ENCODE measurements at regions not wholly inside any gene's neighbourhood (a gene's known extent, or its start where the extent isn't known, plus 50 kb on each side); places are given as distances from the start of the nearest gene placed in this dataset.

DNA sequence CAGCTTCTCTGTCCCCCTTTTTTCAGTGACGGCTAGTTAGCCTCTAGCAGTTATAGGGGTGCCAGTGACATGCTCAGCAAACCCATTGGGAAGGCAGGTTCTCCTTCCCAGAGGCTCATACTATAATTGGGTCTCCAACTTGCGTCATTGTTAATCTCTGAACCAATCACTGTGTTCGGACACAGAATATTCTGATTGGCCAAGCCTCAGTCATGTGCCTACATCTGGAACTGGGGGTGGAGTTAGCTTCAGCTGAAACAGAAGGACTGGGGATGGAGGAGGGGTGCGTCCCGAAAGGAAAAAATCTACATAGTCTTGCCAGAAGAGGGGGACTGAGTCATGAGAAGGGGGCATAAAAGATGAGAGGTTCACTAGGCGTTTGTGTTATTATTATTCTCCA is 165.6 kb downstream of the SUDS3 start:
- ChIA-PET CTCF (ENCODE audit: low intra/inter-chr PET ratio, low total read pairs) (no interaction called here), POLR2A (no interaction called here)
- Histone ChIP-seq H3K9me3 (ENCODE audit: low read length) (no peaks in the 10 kb centered on the region), H3K36me3 (replicated peaks in 1 of 2; ENCODE audit: control insufficient read depth in 1 of 2, insufficient read depth in 2 of 2, low read length in 2 of 2) (no peaks in the 10 kb centered on the region), H4K20me1 (ENCODE audit: insufficient read depth, low read length) (no peaks in the 10 kb centered on the region), H3K4me1 (ENCODE audit: insufficient read depth, low read length) (no peaks in the 10 kb centered on the region), H3K27me3 (ENCODE audit: control insufficient read depth in 1 of 2, insufficient read depth in 2 of 2, low read length in 2 of 2) (no peaks in the 10 kb centered on the region), H2AFZ (ENCODE audit: low read length) (no peak overlapping the region), H3K4me3 (replicated peaks in 1 of 3; ENCODE audit: insufficient read depth in 1 of 3, low read depth in 2 of 3, low read length in 3 of 3) (no peak overlapping the region), H3K27ac (ENCODE audit: extremely low read length, insufficient read depth, low read length) (no peak overlapping the region), H3K4me2 (ENCODE audit: low read depth, low read length) (no peak overlapping the region), H3K79me2 (ENCODE audit: insufficient read depth, low read length) (no peaks in the 10 kb centered on the region), H3K9ac (ENCODE audit: insufficient read depth, low read depth, low read length) (no peak overlapping the region)
- intact Hi-C loops (cut with micrococcal nuclease; ENCODE audit: unreplicated experiment): no loop called here
- FAIRE-seq (no peak), ATAC-seq (no peak), DNase-seq (ENCODE audit: low spot score) (no peak)
- TF ChIP-seq BRCA1 (CRISPR knock-in tag; IDR thresholded peaks at IDR 0.05) (no peak), ZNF644 (CRISPR knock-in tag; IDR thresholded peaks at IDR 0.05; ENCODE audit: low read depth) (no peak), NFKB2 (CRISPR knock-in tag; IDR thresholded peaks at IDR 0.05; ENCODE audit: borderline replicate concordance) (no peak), NONO (IDR thresholded peaks at IDR 0.05) (no peak), NONO (CRISPR knock-in tag; conservative IDR thresholded peaks at IDR 0.05) (no peak), ZNF746 (CRISPR knock-in tag; IDR thresholded peaks at IDR 0.05) (no peak), U2AF2 (IDR thresholded peaks at IDR 0.05; ENCODE audit: low read depth, low read length) (no peak)
- BruUV-seq (replicated peaks): no TSS peak
- in situ Hi-C loops (cut with HindIII; ENCODE audit: extremely low pct_ligation_motif_present, low pct_unique_long_range_greater_than_20kb): no loop called here
- 52% methylated on average over 6 of the region's 6 CpGs for WGBS (ENCODE audit: low lambda C conversion rate)

DNA sequence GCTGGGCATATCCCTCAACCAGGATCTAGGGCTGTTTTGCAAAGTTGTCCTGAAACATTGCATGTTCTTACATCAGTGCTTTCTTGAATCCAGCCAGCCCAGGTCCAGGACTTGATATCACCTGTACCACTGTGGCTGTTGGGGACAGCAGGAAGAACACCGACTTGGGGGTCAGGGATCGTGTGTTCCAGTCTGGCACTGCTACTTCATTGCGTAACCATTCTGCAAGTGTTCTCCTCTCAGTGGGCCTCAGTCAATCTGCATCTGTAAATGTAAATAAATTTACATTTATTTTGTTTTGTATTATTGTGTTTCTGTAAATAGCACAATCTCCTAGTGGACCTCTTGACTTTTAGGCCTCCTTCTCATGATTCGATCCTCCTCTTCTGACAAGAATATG is 167.3 kb downstream of the SUDS3 start:
- Histone ChIP-seq H3K27ac (ENCODE audit: extremely low read length, insufficient read depth, low read length) (no peak overlapping the region), H3K4me1 (ENCODE audit: insufficient read depth, low read length) (no peaks in the 10 kb centered on the region), H3K27me3 (ENCODE audit: control insufficient read depth in 1 of 2, insufficient read depth in 2 of 2, low read length in 2 of 2) (no peaks in the 10 kb centered on the region), H3K36me3 (replicated peaks in 1 of 2; ENCODE audit: control insufficient read depth in 1 of 2, insufficient read depth in 2 of 2, low read length in 2 of 2) (no peaks in the 10 kb centered on the region), H3K9ac (ENCODE audit: insufficient read depth, low read depth, low read length) (no peak overlapping the region), H2AFZ (ENCODE audit: low read length) (no peak overlapping the region), H3K4me3 (replicated peaks in 1 of 3; ENCODE audit: insufficient read depth in 1 of 3, low read depth in 2 of 3, low read length in 3 of 3) (no peak overlapping the region), H3K9me3 (ENCODE audit: low read length) (no peaks in the 10 kb centered on the region), H3K4me2 (ENCODE audit: low read depth, low read length) (no peak overlapping the region), H3K79me2 (ENCODE audit: insufficient read depth, low read length) (no peaks in the 10 kb centered on the region), H4K20me1 (ENCODE audit: insufficient read depth, low read length) (no peaks in the 10 kb centered on the region)
- no TSS peak for BruUV-seq (replicated peaks)
- CTCF ChIA-PET (ENCODE audit: low intra/inter-chr PET ratio, low total read pairs): no interaction called here
- FAIRE-seq (no peak), ATAC-seq (no peak), DNase-seq (ENCODE audit: low spot score) (no peak)
- POLR2A ChIA-PET: no interaction called here
- TF ChIP-seq, protein P1, sequence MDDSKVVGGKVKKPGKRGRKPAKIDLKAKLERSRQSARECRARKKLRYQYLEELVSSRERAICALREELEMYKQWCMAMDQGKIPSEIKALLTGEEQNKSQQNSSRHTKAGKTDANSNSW (CRISPR knock-in tag; IDR thresholded peaks at IDR 0.05; ENCODE audit: borderline replicate concordance): no peak
- peak; percentile 54; the same call in 1 of the 2 replicates for TF ChIP-seq CEBPB (IDR thresholded peaks at IDR 0.05; ENCODE audit: borderline replicate concordance, low read depth, low read length)
- intact Hi-C loops (cut with micrococcal nuclease; ENCODE audit: unreplicated experiment) (no loop called here), in situ Hi-C loops (cut with HindIII; ENCODE audit: extremely low pct_ligation_motif_present, low pct_unique_long_range_greater_than_20kb) (no loop called here)
- 29% methylated on average over 4 of the region's 4 CpGs for WGBS (ENCODE audit: low lambda C conversion rate)
